SK-N-SH (cell line): ENCODE measurements at regions not wholly inside any gene's neighbourhood (a gene's known extent, or its start where the extent isn't known, plus 50 kb on each side); places are given as distances from the start of the nearest gene placed in this dataset.

Experiments used
- CTCF ChIA-PET: fragments of 300-600, 350-600 bp; formaldehyde crosslinking; extraction: SDS; loops from one replicate; lab custom pipeline; 2021; lab: Yijun Ruan, JAX
- POLR2A ChIA-PET: fragments of 350-600 bp; sonication (Branson Sonifier 250); formaldehyde crosslinking; extraction: SDS; loops from one replicate; lab custom pipeline; 2020; ENCODE audit warnings: antibody characterized with exemption, inconsistent platforms; lab: Yijun Ruan, JAX
- DNase-seq: peaks from one replicate; pipeline ENCODE4 v3.0.0; 2012
- H2AFZ ChIP-seq: fragments of 200-600 bp; sonication (generic); 2 replicates; pipeline ENCODE4 v1.8.1; 2016; ENCODE audit warnings: antibody characterized with exemption, mild to moderate bottlenecking, low read depth
- H3F3A ChIP-seq: fragments of 200-600 bp; sonication (generic); replicated peaks from 2 replicates; pipeline ENCODE3; 2016; ENCODE audit warnings: antibody characterized with exemption, mild to moderate bottlenecking; ENCODE audit not compliant: insufficient read depth
- H3K27ac ChIP-seq, 2 experiments: fragments of 200-500 bp in 1 of 2; fragments of 200-600 bp in 1 of 2; sonication (Bioruptor generic) in 1 of 2; sonication (generic), shearing (Covaris generic) in 1 of 2; 2 replicates each; pipeline versions ENCODE4 v1.5.1 to v1.6.1; 2014 to 2016; ENCODE audit warnings: low read depth in 2 of 2, inconsistent platforms in 1 of 2, low read length in 1 of 2, mild to moderate bottlenecking in 1 of 2, mixed read lengths in 1 of 2
- H3K27me3 ChIP-seq: fragments of 200-600 bp; sonication (generic), shearing (Covaris generic); 2 replicates; pipeline ENCODE4 v1.6.1; 2016; ENCODE audit warnings: mixed run types; ENCODE audit not compliant: insufficient read depth
- H3K36me3 ChIP-seq, 2 experiments: fragments of 200-500 bp in 1 of 2; fragments of 200-600 bp in 1 of 2; sonication (Bioruptor generic) in 1 of 2; sonication (generic) in 1 of 2; replicated peaks in 1 of 2; 2 replicates each; pipeline versions ENCODE3 to v1.5.1; 2014 to 2016; ENCODE audit warnings: low read length in 1 of 2, mild to moderate bottlenecking in 1 of 2; ENCODE audit not compliant: insufficient read depth in 2 of 2, control insufficient read depth in 1 of 2
- H3K4me1 ChIP-seq, 2 experiments: fragments of 200-500 bp in 1 of 2; fragments of 200-600 bp in 1 of 2; sonication (Bioruptor generic) in 1 of 2; sonication (generic), shearing (Covaris generic) in 1 of 2; 2 replicates each; pipeline versions ENCODE4 v1.5.1 to v1.6.1; 2014 to 2016; ENCODE audit warnings: low read depth in 1 of 2, low read length in 1 of 2, mixed run types in 1 of 2; ENCODE audit not compliant: insufficient read depth in 2 of 2, control insufficient read depth in 1 of 2
- H3K4me2 ChIP-seq: fragments of 200-600 bp; sonication (generic), shearing (Covaris generic); 2 replicates; pipeline ENCODE4 v1.6.1; 2017; ENCODE audit warnings: mixed run types
- H3K4me3 ChIP-seq, 2 experiments: fragments of 200-500 bp in 1 of 2; fragments of 200-600 bp in 1 of 2; sonication (Bioruptor generic) in 1 of 2; sonication (generic), shearing (Covaris generic) in 1 of 2; 2 replicates each; pipeline versions ENCODE4 v1.5.1 to v1.8.1; 2014 to 2016; ENCODE audit warnings: low read depth in 2 of 2, inconsistent platforms in 1 of 2, low read length in 1 of 2, mild to moderate bottlenecking in 1 of 2, mixed read lengths in 1 of 2, moderate library complexity in 1 of 2
- H3K79me2 ChIP-seq: fragments of 200-600 bp; sonication (generic); 2 replicates; pipeline ENCODE4 v1.8.1; 2017; ENCODE audit warnings: mild to moderate bottlenecking; ENCODE audit not compliant: insufficient read depth
- H3K9ac ChIP-seq: fragments of 200-600 bp; sonication (generic); 2 replicates; pipeline ENCODE4 v1.6.1; 2017; ENCODE audit warnings: mixed run types
- H3K9me2 ChIP-seq: fragments of 200-600 bp; sonication (generic); 2 replicates; pipeline ENCODE4 v1.6.1; 2017; ENCODE audit warnings: mixed run types
- H3K9me3 ChIP-seq: fragments of 200-600 bp; sonication (generic); 2 replicates; pipeline ENCODE4 v1.6.1; 2017; ENCODE audit warnings: mixed run types, mild to moderate bottlenecking, moderate library complexity
- H4K20me1 ChIP-seq: fragments of 200-600 bp; sonication (generic); 2 replicates; pipeline ENCODE4 v1.6.1; 2017; ENCODE audit warnings: mild to moderate bottlenecking, mixed run types; ENCODE audit not compliant: insufficient read depth
- EZH2phosphoT487 ChIP-seq: fragments of 200-600 bp; sonication (generic); IDR thresholded peaks from 2 replicates; pipeline ENCODE4 v1.6.1; 2017; ENCODE audit warnings: low read depth, mixed run types, mild to moderate bottlenecking, antibody characterized with exemption, moderate library complexity, borderline replicate concordance
- FOSL2 ChIP-seq: IDR thresholded peaks from 2 replicates; pipeline ENCODE4 v1.4.0; 2012; ENCODE audit warnings: low read depth, mild to moderate bottlenecking, moderate library complexity, borderline replicate concordance
- FOXJ3 ChIP-seq: sonication (generic); formaldehyde crosslinking; IDR thresholded peaks from 2 replicates; pipeline ENCODE4 v1.5.1; 2020; ENCODE audit warnings: mild to moderate bottlenecking, missing genetic modification reagents
- FOXM1 ChIP-seq: IDR thresholded peaks from 2 replicates; pipeline ENCODE4 v1.4.0; 2012; ENCODE audit warnings: low read depth, mild to moderate bottlenecking
- JUND ChIP-seq: IDR thresholded peaks from 2 replicates; pipeline ENCODE4 v1.4.0; 2012
- MEF2A ChIP-seq: IDR thresholded peaks from 2 replicates; pipeline ENCODE4 v1.4.0; 2012; ENCODE audit warnings: low read depth, borderline replicate concordance
- MXI1 ChIP-seq: IDR thresholded peaks from 2 replicates; pipeline ENCODE4 v1.6.1; 2012; ENCODE audit warnings: mild to moderate bottlenecking, low read depth, low read length, improper control_type of control experiment
- NFIC ChIP-seq: IDR thresholded peaks from 2 replicates; pipeline ENCODE4 v1.4.0; 2012; ENCODE audit warnings: borderline replicate concordance
- NRF1 ChIP-seq: IDR thresholded peaks from 2 replicates; pipeline ENCODE4 v1.6.1; 2012; ENCODE audit warnings: low read depth, mild to moderate bottlenecking, low read length
- POLR2AphosphoS5 ChIP-seq: IDR thresholded peaks from 2 replicates; pipeline ENCODE4 v1.6.1; 2012; ENCODE audit warnings: low read depth, low read length
- RCOR1 ChIP-seq: fragments of 150-350 bp; IDR thresholded peaks from 2 replicates; pipeline ENCODE4 v1.6.1; 2017; ENCODE audit warnings: antibody characterized with exemption, low read length
- RFX5 ChIP-seq: IDR thresholded peaks from 2 replicates; pipeline ENCODE4 v1.6.1; 2012; ENCODE audit warnings: mild to moderate bottlenecking, improper control_type of control experiment, low read length
- SIN3A ChIP-seq: IDR thresholded peaks from 2 replicates; pipeline ENCODE4 v1.6.1; 2012; ENCODE audit warnings: low read depth, mild to moderate bottlenecking, low read length, moderate library complexity, borderline replicate concordance
- SMC3 ChIP-seq: IDR thresholded peaks from 2 replicates; pipeline ENCODE4 v1.6.1; 2012; ENCODE audit warnings: low read depth, low read length, improper control_type of control experiment
- TEAD4 ChIP-seq: IDR thresholded peaks from 2 replicates; pipeline ENCODE4 v1.4.0; 2012; ENCODE audit warnings: mild to moderate bottlenecking, borderline replicate concordance; ENCODE audit not compliant: insufficient read depth
- YY1 ChIP-seq: IDR thresholded peaks from 2 replicates; pipeline ENCODE4 v1.4.0; 2012; ENCODE audit warnings: low read depth, mild to moderate bottlenecking
- WGBS: methylation state at CpG from one replicate; pipeline ENCODE4 v1.1.6; 2017; ENCODE audit warnings: low lambda C conversion rate; 5-methylcytosine and 5-hydroxymethylcytosine counted together
- TF ChIP-seq, protein P1 (sequence below): IDR thresholded peaks from 2 replicates; pipeline ENCODE4; 2012
- TF ChIP-seq, protein P2 (sequence below): IDR thresholded peaks from 2 replicates; pipeline ENCODE4 v1.4.0; 2012; ENCODE audit warnings: low read depth, borderline replicate concordance
- TF ChIP-seq, protein P3 (sequence below): IDR thresholded peaks from 2 replicates; pipeline ENCODE4 v1.4.0; 2012; ENCODE audit warnings: low read depth, borderline replicate concordance
- TF ChIP-seq, protein P4 (sequence below): IDR thresholded peaks from 2 replicates; pipeline ENCODE4 v1.6.1; 2012; ENCODE audit warnings: mild to moderate bottlenecking, low read depth, low read length, moderate library complexity

DNA sequence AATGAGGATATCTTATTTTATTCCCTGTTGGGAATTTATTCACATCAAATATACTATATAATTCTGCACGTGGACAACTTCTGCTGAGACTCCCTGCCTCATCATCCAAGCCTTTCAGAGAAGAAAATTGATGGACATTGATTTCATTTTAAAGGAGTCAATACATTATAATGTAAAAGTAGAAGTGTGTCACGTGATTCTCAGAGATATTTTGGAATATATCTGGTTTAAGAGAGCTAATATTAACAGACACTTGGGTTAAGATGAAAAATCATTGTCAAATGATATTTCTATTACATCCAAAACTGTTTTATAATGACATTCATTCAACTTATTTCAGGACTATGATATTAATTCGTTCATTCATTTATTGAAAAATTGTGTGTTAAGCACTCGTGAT is 314.2 kb downstream of the ADGRL2 start:
- POLR2A ChIA-PET = no interaction called here
- no peak for TF ChIP-seq MXI1
- no peak for TF ChIP-seq EZH2phosphoT487
- TF ChIP-seq, protein P1, sequence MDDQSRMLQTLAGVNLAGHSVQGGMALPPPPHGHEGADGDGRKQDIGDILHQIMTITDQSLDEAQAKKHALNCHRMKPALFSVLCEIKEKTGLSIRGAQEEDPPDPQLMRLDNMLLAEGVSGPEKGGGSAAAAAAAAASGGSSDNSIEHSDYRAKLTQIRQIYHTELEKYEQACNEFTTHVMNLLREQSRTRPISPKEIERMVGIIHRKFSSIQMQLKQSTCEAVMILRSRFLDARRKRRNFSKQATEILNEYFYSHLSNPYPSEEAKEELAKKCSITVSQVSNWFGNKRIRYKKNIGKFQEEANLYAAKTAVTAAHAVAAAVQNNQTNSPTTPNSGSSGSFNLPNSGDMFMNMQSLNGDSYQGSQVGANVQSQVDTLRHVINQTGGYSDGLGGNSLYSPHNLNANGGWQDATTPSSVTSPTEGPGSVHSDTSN = no peak
- no peak for TF ChIP-seq JUND
- no peak for TF ChIP-seq RFX5
- no peak for TF ChIP-seq POLR2AphosphoS5
- no peak for TF ChIP-seq RCOR1
- no peak for TF ChIP-seq MEF2A
- TF ChIP-seq FOXM1 = no peak
- TF ChIP-seq NFIC = no peak
- TF ChIP-seq FOSL2 = no peak

DNA sequence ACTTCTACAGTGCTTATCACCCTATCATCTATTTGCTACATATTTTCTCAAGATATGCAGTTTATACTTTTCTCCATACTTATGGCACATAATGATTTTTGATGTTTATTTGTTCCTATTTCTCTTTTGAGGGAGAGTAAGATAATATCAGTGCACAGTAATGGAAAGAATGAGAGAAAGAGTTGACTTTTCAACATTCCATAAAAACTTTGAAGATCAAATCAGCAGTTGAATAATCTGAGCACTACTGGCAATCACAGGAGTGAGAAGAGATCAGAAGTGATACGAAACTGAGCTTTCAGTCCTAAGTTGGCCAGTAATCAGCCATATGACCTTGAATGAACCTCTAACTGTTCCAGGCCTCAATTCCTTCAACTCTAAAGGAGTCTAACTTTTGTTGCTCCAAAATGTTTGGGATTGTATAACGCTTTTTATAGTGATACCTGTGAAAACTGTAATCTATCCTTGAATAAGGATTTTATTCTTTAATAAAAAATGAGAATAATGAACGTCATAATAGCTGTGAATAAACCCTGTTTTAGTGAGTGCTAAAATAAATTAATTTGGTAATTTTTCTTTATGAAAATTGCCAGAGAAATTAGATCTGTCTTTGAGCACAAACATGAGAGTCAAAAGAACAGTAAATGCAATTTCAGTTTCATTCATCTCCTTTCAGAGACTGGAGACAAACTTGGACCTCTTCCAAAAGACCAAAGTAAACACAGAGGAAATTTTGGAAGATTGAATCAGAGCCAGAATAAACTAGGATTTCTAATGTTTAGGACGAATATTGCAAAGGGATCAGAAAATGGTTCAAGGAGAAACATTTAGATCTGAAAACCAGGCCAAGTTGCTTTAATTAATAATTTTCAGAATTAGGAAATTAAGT is 309.9 kb downstream of the ADGRL2 start:
- whole genome bisulfite sequencing = 25% methylated on average over 4 of the region's 4 CpGs
- TF ChIP-seq, protein P2, sequence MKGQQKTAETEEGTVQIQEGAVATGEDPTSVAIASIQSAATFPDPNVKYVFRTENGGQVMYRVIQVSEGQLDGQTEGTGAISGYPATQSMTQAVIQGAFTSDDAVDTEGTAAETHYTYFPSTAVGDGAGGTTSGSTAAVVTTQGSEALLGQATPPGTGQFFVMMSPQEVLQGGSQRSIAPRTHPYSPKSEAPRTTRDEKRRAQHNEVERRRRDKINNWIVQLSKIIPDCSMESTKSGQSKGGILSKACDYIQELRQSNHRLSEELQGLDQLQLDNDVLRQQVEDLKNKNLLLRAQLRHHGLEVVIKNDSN = no peak
- TF ChIP-seq MXI1 (no peak), NRF1 (no peak), FOXJ3 (CRISPR knock-in tag) (no peak), FOXM1 (no peak), SIN3A (no peak), SMC3 (no peak), YY1 (no peak), TEAD4 (no peak)
- TF ChIP-seq, protein P3, sequence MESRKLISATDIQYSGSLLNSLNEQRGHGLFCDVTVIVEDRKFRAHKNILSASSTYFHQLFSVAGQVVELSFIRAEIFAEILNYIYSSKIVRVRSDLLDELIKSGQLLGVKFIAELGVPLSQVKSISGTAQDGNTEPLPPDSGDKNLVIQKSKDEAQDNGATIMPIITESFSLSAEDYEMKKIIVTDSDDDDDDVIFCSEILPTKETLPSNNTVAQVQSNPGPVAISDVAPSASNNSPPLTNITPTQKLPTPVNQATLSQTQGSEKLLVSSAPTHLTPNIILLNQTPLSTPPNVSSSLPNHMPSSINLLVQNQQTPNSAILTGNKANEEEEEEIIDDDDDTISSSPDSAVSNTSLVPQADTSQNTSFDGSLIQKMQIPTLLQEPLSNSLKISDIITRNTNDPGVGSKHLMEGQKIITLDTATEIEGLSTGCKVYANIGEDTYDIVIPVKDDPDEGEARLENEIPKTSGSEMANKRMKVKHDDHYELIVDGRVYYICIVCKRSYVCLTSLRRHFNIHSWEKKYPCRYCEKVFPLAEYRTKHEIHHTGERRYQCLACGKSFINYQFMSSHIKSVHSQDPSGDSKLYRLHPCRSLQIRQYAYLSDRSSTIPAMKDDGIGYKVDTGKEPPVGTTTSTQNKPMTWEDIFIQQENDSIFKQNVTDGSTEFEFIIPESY = no peak
- TF ChIP-seq, protein P4, sequence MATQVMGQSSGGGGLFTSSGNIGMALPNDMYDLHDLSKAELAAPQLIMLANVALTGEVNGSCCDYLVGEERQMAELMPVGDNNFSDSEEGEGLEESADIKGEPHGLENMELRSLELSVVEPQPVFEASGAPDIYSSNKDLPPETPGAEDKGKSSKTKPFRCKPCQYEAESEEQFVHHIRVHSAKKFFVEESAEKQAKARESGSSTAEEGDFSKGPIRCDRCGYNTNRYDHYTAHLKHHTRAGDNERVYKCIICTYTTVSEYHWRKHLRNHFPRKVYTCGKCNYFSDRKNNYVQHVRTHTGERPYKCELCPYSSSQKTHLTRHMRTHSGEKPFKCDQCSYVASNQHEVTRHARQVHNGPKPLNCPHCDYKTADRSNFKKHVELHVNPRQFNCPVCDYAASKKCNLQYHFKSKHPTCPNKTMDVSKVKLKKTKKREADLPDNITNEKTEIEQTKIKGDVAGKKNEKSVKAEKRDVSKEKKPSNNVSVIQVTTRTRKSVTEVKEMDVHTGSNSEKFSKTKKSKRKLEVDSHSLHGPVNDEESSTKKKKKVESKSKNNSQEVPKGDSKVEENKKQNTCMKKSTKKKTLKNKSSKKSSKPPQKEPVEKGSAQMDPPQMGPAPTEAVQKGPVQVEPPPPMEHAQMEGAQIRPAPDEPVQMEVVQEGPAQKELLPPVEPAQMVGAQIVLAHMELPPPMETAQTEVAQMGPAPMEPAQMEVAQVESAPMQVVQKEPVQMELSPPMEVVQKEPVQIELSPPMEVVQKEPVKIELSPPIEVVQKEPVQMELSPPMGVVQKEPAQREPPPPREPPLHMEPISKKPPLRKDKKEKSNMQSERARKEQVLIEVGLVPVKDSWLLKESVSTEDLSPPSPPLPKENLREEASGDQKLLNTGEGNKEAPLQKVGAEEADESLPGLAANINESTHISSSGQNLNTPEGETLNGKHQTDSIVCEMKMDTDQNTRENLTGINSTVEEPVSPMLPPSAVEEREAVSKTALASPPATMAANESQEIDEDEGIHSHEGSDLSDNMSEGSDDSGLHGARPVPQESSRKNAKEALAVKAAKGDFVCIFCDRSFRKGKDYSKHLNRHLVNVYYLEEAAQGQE = no peak
- Histone ChIP-seq H3K27ac (no peak overlapping the region), H3K4me3 (no peak overlapping the region), H3K9ac (no peak overlapping the region), H3K79me2 (no peaks in the 10 kb centered on the region), H3K27me3 (no peaks in the 10 kb centered on the region), H3K9me2 (no peaks in the 10 kb centered on the region), H3K9me3 (no peaks in the 10 kb centered on the region), H2AFZ (no peak overlapping the region), H3K4me1 (peaks cover 0 to 6% of the 10 kb centered on the region in 2 experiments; a peak in 1 of 4 replicates), H4K20me1 (no peaks in the 10 kb centered on the region), H3F3A (no peaks in the 10 kb centered on the region), H3K4me2 (no peak overlapping the region), H3K36me3 (no peaks in the 10 kb centered on the region)
- ChIA-PET POLR2A (no interaction called here), CTCF (no interaction called here)
- DNase-seq = no peak

More for the DNA sequence above, 314.2 kb downstream of the ADGRL2 start:
- no peak overlapping the region for H3K4me3 ChIP-seq
- DNase-seq = no peak
- H3K4me2 ChIP-seq = no peak overlapping the region
- H2AFZ ChIP-seq = no peak overlapping the region
- H3K36me3 ChIP-seq = no peaks in the 10 kb centered on the region
- H4K20me1 ChIP-seq = no peaks in the 10 kb centered on the region
- WGBS = 32% methylated on average over 4 of the region's 4 CpGs
- H3K79me2 ChIP-seq = no peaks in the 10 kb centered on the region
- H3F3A ChIP-seq = no peaks in the 10 kb centered on the region
- no peaks in the 10 kb centered on the region for H3K9me3 ChIP-seq
- H3K27me3 ChIP-seq = no peaks in the 10 kb centered on the region
- H3K27ac ChIP-seq = no peak overlapping the region
- H3K9me2 ChIP-seq = no peaks in the 10 kb centered on the region
- CTCF ChIA-PET = no interaction called here
- no peak overlapping the region for H3K9ac ChIP-seq
- H3K4me1 ChIP-seq = peaks cover 0 to 6% of the 10 kb centered on the region in 2 experiments; a peak in 1 of 4 replicates
